H1 (cell line): ENCODE measurements at regions not wholly inside any gene's neighbourhood (a gene's known extent, or its start where the extent isn't known, plus 50 kb on each side); places are given as distances from the start of the nearest gene placed in this dataset.

Experiments used
- BACH1 ChIP-seq: IDR thresholded peaks from 2 replicates; pipeline ENCODE4 v1.6.1; 2012; ENCODE audit warnings: low read length, improper control_type of control experiment
- BRCA1 ChIP-seq: IDR thresholded peaks from 2 replicates; pipeline ENCODE4 v1.6.1; 2012; ENCODE audit warnings: low read depth, low read length, improper control_type of control experiment
- CHD7 ChIP-seq: fragments of 300-600 bp; sonication (generic); IDR thresholded peaks from 2 replicates; pipeline ENCODE4 v1.7.1; 2012; ENCODE audit warnings: low read length, moderate library complexity, mild to moderate bottlenecking, inconsistent platforms; ENCODE audit not compliant: insufficient replicate concordance
- EGR1 ChIP-seq: IDR thresholded peaks from 2 replicates; pipeline ENCODE4 v1.6.1; 2011; ENCODE audit warnings: low read depth, low read length, borderline replicate concordance
- HDAC2 ChIP-seq, 2 experiments: fragments of 300-600 bp in 1 of 2; sonication (generic) in 1 of 2; IDR thresholded peaks; 2 replicates each; pipeline ENCODE4 v1.6.1; 2011 to 2012; ENCODE audit warnings: low read depth in 2 of 2, low read length in 2 of 2, mild to moderate bottlenecking in 2 of 2, moderate library complexity in 2 of 2, borderline replicate concordance in 1 of 2, inconsistent platforms in 1 of 2
- HDAC6 ChIP-seq: IDR thresholded peaks from one replicate; pipeline ENCODE4 v1.7.1; 2012; ENCODE audit warnings: low read depth, mild to moderate bottlenecking, inconsistent platforms, low read length, moderate library complexity
- JUND ChIP-seq: IDR thresholded peaks from 2 replicates; pipeline ENCODE4 v1.6.1; 2011; ENCODE audit warnings: mild to moderate bottlenecking, improper control_type of control experiment, low read length
- KDM4A ChIP-seq: IDR thresholded peaks from one replicate; pipeline ENCODE4 v1.7.1; 2012; ENCODE audit warnings: low read depth, mild to moderate bottlenecking, moderate library complexity, low read length, inconsistent platforms; ENCODE audit not compliant: severe bottlenecking
- KDM5A ChIP-seq: fragments of 200-600 bp; IDR thresholded peaks from 2 replicates; pipeline ENCODE4 v1.7.1; 2012; ENCODE audit warnings: mild to moderate bottlenecking, low read length, inconsistent platforms, mixed read lengths
- PHF8 ChIP-seq: fragments of 200-600 bp; sonication (generic); conservative IDR thresholded peaks from 2 replicates; pipeline ENCODE4 v1.7.1; 2012; ENCODE audit warnings: low read depth, mild to moderate bottlenecking, inconsistent platforms, low read length, moderate library complexity
- SIN3A ChIP-seq, 2 experiments: IDR thresholded peaks in 1 of 2; conservative IDR thresholded peaks in 1 of 2; 2 replicates each; pipeline ENCODE4 v1.6.1; 2011 to 2012; ENCODE audit warnings: low read length in 2 of 2, improper control_type of control experiment in 1 of 2, low read depth in 1 of 2, mild to moderate bottlenecking in 1 of 2
- ZNF274 ChIP-seq: IDR thresholded peaks from 2 replicates; pipeline ENCODE4 v1.7.0; 2012; ENCODE audit warnings: low read length, borderline replicate concordance; ENCODE audit errors: extremely low read depth

DNA sequence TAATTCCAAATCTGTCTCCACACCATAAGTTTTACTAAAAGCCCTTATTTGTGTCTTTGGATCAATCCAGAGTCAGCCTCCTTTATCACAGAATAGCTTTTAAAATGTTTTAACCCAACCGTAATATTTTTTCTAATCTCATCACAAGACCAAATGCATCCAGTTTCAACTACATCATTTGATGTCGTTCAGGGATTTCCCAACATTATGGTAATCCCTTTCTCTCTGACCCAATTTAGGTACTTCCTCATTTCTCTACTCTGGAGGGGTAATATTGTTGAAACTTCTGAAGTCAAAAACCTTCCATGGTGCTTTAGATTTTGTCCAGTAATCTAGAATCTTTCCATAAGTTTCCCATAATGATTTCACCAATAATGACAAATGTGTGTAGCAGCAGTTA, 596.8 kb downstream of the SOX5 start (continued):
- TF ChIP-seq CHD7: no peak
- no peak for TF ChIP-seq SIN3A (conservative IDR thresholded peaks at IDR 0.05 in 1 of 2, IDR thresholded peaks at IDR 0.05 in 1 of 2; ENCODE audit: low read depth in 1 of 2, low read length in 2 of 2)
- no peak for TF ChIP-seq JUND
- TF ChIP-seq EGR1: no peak
- TF ChIP-seq KDM5A: no peak
- TF ChIP-seq BRCA1: no peak
- no peak for TF ChIP-seq HDAC6
- no peak for TF ChIP-seq PHF8
- TF ChIP-seq HDAC2 (IDR thresholded peaks at IDR 0.05; ENCODE audit: borderline replicate concordance in 1 of 2, low read depth in 2 of 2, low read length in 2 of 2): no peak
- no peak for TF ChIP-seq BACH1
- no peak for TF ChIP-seq ZNF274
- no peak for TF ChIP-seq KDM4A
